Astrocyte (in vitro differentiated cells and primary cell): ENCODE measurements at regions not wholly inside any gene's neighbourhood (a gene's known extent, or its start where the extent isn't known, plus 50 kb on each side); places are given as distances from the start of the nearest gene placed in this dataset.

Experiments used
- DNase-seq: peaks from one replicate; pipeline ENCODE4 v3.0.0-alpha.2; 2010; ENCODE audit warnings: low read depth
- FAIRE-seq: peaks from 2 replicates; lab custom pipeline; 2011; peaks lifted over from hg19 to GRCh38; lab: Jason Lieb, UNC
- H2AFZ ChIP-seq: 2 replicates; pipeline ENCODE4 v1.6.0; 2012; ENCODE audit warnings: low read depth, low read length, inconsistent platforms
- H3K27ac ChIP-seq: 2 replicates; pipeline ENCODE4 v1.5.1; 2011; ENCODE audit warnings: low read depth, low read length, inconsistent platforms
- H3K27me3 ChIP-seq: 2 replicates; pipeline ENCODE4 v1.6.0; 2011; ENCODE audit warnings: low read length, inconsistent platforms; ENCODE audit not compliant: insufficient read depth
- H3K36me3 ChIP-seq: 2 replicates; pipeline ENCODE4 v1.5.1; 2011; ENCODE audit warnings: low read length, inconsistent platforms; ENCODE audit not compliant: insufficient read depth
- H3K4me1 ChIP-seq: 2 replicates; pipeline ENCODE4 v1.5.1; 2011; ENCODE audit warnings: low read length, inconsistent platforms; ENCODE audit not compliant: insufficient read depth
- H3K4me2 ChIP-seq: 2 replicates; pipeline ENCODE4 v1.6.0; 2012; ENCODE audit warnings: low read length, inconsistent platforms
- H3K4me3 ChIP-seq: 2 replicates; pipeline ENCODE4 v1.5.1; 2011; ENCODE audit warnings: low read depth, mild to moderate bottlenecking, low read length, inconsistent platforms; ENCODE audit not compliant: insufficient read depth
- H3K79me2 ChIP-seq: 2 replicates; pipeline ENCODE4 v1.6.0; 2012; ENCODE audit warnings: mild to moderate bottlenecking, low read length, inconsistent platforms; ENCODE audit not compliant: insufficient read depth
- H3K9ac ChIP-seq: 2 replicates; pipeline ENCODE4 v1.6.0; 2012; ENCODE audit warnings: mild to moderate bottlenecking, low read length, inconsistent platforms
- H3K9me3 ChIP-seq: 2 replicates; pipeline ENCODE4 v1.5.1; 2012; ENCODE audit warnings: low read depth, mild to moderate bottlenecking, low read length, inconsistent platforms; ENCODE audit not compliant: insufficient read depth
- H4K20me1 ChIP-seq: 2 replicates; pipeline ENCODE4 v1.6.0; 2012; ENCODE audit warnings: low read length, inconsistent platforms; ENCODE audit not compliant: insufficient read depth
- H3K27ac Mint-ChIP-seq: one replicate; pipeline ENCODE4 v1.8.0; 2021; ENCODE audit warnings: mild to moderate bottlenecking, mixed read lengths; ENCODE audit not compliant: unreplicated experiment
- H3K27me3 Mint-ChIP-seq: one replicate; pipeline ENCODE4 v1.8.0; 2021; ENCODE audit warnings: low read depth, mixed read lengths; ENCODE audit not compliant: unreplicated experiment
- H3K36me3 Mint-ChIP-seq: one replicate; pipeline ENCODE4 v1.8.0; 2021; ENCODE audit warnings: low read depth, mixed read lengths; ENCODE audit not compliant: unreplicated experiment
- H3K4me1 Mint-ChIP-seq: one replicate; pipeline ENCODE4 v1.8.0; 2021; ENCODE audit warnings: low read depth, mixed read lengths; ENCODE audit not compliant: unreplicated experiment
- H3K4me3 Mint-ChIP-seq: one replicate; pipeline ENCODE4 v1.8.0; 2021; ENCODE audit warnings: mild to moderate bottlenecking, moderate library complexity, mixed read lengths; ENCODE audit not compliant: unreplicated experiment
- H3K9me3 Mint-ChIP-seq: one replicate; pipeline ENCODE4 v1.8.0; 2021; ENCODE audit warnings: mild to moderate bottlenecking, mixed read lengths; ENCODE audit not compliant: unreplicated experiment
- EZH2 ChIP-seq: IDR thresholded peaks from 2 replicates; pipeline ENCODE4 v1.6.1; 2012; ENCODE audit warnings: mild to moderate bottlenecking, low read length, inconsistent platforms; ENCODE audit not compliant: insufficient read depth
- TF ChIP-seq, protein P1 (sequence below): IDR thresholded peaks from 2 replicates; pipeline ENCODE4 v1.5.1; 2011; ENCODE audit warnings: low read depth, mild to moderate bottlenecking, inconsistent platforms, low read length, moderate library complexity; ENCODE audit not compliant: insufficient read depth

DNA sequence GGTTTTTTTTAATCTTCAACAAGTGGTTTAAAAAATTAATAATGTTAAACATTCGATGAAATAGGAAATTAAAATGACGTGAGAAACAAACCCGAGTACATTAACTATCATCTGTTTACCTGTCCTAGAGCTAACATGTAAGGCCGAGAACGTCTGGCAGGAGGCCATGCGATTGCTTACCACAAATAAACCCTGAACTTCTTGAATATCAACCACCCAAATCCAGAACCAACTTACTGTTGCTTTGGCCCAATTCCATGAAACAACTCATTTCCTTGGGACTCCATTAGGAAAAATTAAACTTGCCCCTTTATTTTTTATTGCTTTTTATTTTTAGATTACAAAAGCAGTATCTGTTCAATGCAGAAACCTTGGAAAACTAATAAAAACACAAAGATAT is 228.9 kb upstream of the IRS2 start:
- Histone ChIP-seq H3K9ac (no peak overlapping the region), H4K20me1 (no peaks in the 10 kb centered on the region), H3K4me2 (no peak overlapping the region), H3K4me3 (no peak overlapping the region), H3K9me3 (no peaks in the 10 kb centered on the region), H3K79me2 (no peaks in the 10 kb centered on the region), H3K36me3 (no peaks in the 10 kb centered on the region), H3K4me1 (peaks cover 47% of the 10 kb centered on the region), H3K27ac (no peak overlapping the region), H2AFZ (no peak overlapping the region), H3K27me3 (no peaks in the 10 kb centered on the region)
- no peak overlapping the region for H3K4me3 Mint-ChIP-seq
- no peaks in the 10 kb centered on the region for H3K9me3 Mint-ChIP-seq
- peaks cover 56% of the 10 kb centered on the region for H3K4me1 Mint-ChIP-seq
- no peak for FAIRE-seq
- TF ChIP-seq, protein P1, sequence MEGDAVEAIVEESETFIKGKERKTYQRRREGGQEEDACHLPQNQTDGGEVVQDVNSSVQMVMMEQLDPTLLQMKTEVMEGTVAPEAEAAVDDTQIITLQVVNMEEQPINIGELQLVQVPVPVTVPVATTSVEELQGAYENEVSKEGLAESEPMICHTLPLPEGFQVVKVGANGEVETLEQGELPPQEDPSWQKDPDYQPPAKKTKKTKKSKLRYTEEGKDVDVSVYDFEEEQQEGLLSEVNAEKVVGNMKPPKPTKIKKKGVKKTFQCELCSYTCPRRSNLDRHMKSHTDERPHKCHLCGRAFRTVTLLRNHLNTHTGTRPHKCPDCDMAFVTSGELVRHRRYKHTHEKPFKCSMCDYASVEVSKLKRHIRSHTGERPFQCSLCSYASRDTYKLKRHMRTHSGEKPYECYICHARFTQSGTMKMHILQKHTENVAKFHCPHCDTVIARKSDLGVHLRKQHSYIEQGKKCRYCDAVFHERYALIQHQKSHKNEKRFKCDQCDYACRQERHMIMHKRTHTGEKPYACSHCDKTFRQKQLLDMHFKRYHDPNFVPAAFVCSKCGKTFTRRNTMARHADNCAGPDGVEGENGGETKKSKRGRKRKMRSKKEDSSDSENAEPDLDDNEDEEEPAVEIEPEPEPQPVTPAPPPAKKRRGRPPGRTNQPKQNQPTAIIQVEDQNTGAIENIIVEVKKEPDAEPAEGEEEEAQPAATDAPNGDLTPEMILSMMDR: no peak
- no peak for TF ChIP-seq EZH2
- no peaks in the 10 kb centered on the region for H3K27me3 Mint-ChIP-seq
- peak; percentile 42 for DNase-seq
- H3K27ac Mint-ChIP-seq: no peak overlapping the region
- no peaks in the 10 kb centered on the region for H3K36me3 Mint-ChIP-seq

DNA sequence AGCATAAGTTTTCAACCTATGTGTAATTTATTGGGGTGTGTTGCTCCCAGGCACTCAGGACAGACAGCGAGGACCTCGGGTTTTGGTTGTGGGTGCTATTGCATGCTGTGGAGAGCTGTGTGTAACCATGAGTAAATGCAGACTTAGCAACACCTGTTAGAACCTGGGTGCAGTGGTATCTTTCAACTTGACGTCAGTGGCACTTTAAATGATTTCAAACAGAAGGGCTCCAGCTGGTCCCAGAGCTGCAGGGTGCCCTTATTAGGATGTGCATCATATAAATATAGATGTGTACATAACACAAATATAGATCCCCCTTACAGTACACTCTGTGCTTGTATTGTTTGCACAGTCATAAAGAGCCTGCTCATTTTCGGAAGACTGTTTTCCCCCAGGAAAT is 228.3 kb upstream of the IRS2 start:
- Histone ChIP-seq H3K4me3 (no peak overlapping the region), H3K27me3 (no peaks in the 10 kb centered on the region), H2AFZ (no peak overlapping the region), H3K27ac (no peak overlapping the region), H3K9me3 (no peaks in the 10 kb centered on the region), H3K36me3 (no peaks in the 10 kb centered on the region), H3K79me2 (no peaks in the 10 kb centered on the region), H3K4me2 (no peak overlapping the region), H3K4me1 (peaks cover 47% of the 10 kb centered on the region), H3K9ac (no peak overlapping the region), H4K20me1 (no peaks in the 10 kb centered on the region)
- Mint-ChIP-seq H3K36me3 (no peaks in the 10 kb centered on the region), H3K4me3 (no peak overlapping the region), H3K9me3 (peaks cover under 1% of the 10 kb centered on the region), H3K27ac (no peak overlapping the region), H3K27me3 (no peaks in the 10 kb centered on the region), H3K4me1 (peaks cover 57% of the 10 kb centered on the region)
- TF ChIP-seq EZH2: no peak
- TF ChIP-seq, protein P1: no peak
- FAIRE-seq (no peak), DNase-seq (no peak)

DNA sequence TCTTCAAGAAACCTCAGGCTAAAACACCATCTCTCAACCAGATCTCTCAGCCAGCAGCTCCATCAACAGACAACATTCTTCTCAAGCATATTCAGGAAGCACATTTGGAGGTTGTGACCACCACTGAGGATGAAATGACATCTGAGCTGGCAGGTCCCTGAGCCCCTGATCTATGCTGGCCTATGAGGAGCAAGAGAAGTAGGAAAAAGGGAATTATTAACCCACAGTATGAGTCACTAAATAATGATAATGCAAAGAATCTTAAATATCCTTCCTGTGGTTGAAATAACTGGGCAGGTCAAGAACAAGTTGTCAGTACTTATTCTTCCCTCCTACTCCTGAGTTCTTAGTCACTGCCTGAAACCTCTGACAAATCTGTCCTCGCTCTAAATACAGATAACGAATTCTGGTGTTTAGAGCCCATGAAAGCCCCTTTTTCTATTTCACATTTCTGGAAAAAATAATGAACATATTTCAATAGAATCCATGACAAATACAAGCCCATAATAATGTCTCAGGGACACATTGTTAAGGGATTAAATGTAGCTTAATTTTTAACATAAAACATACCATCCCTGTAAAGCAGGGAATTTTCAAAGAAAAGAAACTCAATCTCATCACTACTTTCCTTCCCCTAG is 225.8 kb upstream of the IRS2 start:
- H3K27ac Mint-ChIP-seq: peak overlapping the region; percentile 95
- H3K36me3 Mint-ChIP-seq: no peaks in the 10 kb centered on the region
- H3K36me3 ChIP-seq: no peaks in the 10 kb centered on the region
- H3K9me3 Mint-ChIP-seq: peaks cover 4% of the 10 kb centered on the region
- H3K4me3 Mint-ChIP-seq: no peak overlapping the region
- H4K20me1 ChIP-seq: no peaks in the 10 kb centered on the region
- H3K4me3 ChIP-seq: peak overlapping the region; percentile 12
- TF ChIP-seq, protein P1: no peak
- TF ChIP-seq EZH2: no peak
- H3K9me3 ChIP-seq: no peaks in the 10 kb centered on the region
- FAIRE-seq: peak; percentile 100
- peak overlapping the region; percentile 80 for H3K27ac ChIP-seq
- H3K27me3 ChIP-seq: no peaks in the 10 kb centered on the region
- H3K4me2 ChIP-seq: peak overlapping the region; percentile 71
- H3K79me2 ChIP-seq: no peaks in the 10 kb centered on the region
- H3K4me1 Mint-ChIP-seq: peaks cover 54% of the 10 kb centered on the region
- no peaks in the 10 kb centered on the region for H3K27me3 Mint-ChIP-seq
- DNase-seq: peak; percentile 100
- H3K4me1 ChIP-seq: peaks cover 36% of the 10 kb centered on the region
- H3K9ac ChIP-seq: peak overlapping the region; percentile 61
- H2AFZ ChIP-seq: no peak overlapping the region
